OCI-LY3 (cell line): ENCODE measurements at regions not wholly inside any gene's neighbourhood (a gene's known extent, or its start where the extent isn't known, plus 50 kb on each side); places are given as distances from the start of the nearest gene placed in this dataset.

Source experiments
- EZH2phosphoT487 ChIP-seq: fragments of 200-600 bp; shearing (Covaris generic); IDR thresholded peaks from 2 replicates; pipeline ENCODE4 v1.6.1; 2018; ENCODE audit warnings: antibody characterized with exemption, mixed run types, low read depth
- TF ChIP-seq, protein P1 (sequence below): fragments of 200-600, 300-600 bp; sonication (generic); IDR thresholded peaks from 2 replicates; pipeline ENCODE4 v1.5.1; 2014; ENCODE audit warnings: antibody characterized with exemption, low read length, low read depth

- TF ChIP-seq, protein P1, sequence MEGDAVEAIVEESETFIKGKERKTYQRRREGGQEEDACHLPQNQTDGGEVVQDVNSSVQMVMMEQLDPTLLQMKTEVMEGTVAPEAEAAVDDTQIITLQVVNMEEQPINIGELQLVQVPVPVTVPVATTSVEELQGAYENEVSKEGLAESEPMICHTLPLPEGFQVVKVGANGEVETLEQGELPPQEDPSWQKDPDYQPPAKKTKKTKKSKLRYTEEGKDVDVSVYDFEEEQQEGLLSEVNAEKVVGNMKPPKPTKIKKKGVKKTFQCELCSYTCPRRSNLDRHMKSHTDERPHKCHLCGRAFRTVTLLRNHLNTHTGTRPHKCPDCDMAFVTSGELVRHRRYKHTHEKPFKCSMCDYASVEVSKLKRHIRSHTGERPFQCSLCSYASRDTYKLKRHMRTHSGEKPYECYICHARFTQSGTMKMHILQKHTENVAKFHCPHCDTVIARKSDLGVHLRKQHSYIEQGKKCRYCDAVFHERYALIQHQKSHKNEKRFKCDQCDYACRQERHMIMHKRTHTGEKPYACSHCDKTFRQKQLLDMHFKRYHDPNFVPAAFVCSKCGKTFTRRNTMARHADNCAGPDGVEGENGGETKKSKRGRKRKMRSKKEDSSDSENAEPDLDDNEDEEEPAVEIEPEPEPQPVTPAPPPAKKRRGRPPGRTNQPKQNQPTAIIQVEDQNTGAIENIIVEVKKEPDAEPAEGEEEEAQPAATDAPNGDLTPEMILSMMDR, result no peak
- no peak for TF ChIP-seq EZH2phosphoT487
These were observed 1103.4 kb downstream of the LRFN5 start for GRCh38 chr14:42710071-42710470.
